ENCODE measurements at regions not wholly inside any gene's neighbourhood (a gene's known extent, or its start where the extent isn't known, plus 50 kb on each side); places are given as distances from the start of the nearest gene placed in this dataset.

DNA sequence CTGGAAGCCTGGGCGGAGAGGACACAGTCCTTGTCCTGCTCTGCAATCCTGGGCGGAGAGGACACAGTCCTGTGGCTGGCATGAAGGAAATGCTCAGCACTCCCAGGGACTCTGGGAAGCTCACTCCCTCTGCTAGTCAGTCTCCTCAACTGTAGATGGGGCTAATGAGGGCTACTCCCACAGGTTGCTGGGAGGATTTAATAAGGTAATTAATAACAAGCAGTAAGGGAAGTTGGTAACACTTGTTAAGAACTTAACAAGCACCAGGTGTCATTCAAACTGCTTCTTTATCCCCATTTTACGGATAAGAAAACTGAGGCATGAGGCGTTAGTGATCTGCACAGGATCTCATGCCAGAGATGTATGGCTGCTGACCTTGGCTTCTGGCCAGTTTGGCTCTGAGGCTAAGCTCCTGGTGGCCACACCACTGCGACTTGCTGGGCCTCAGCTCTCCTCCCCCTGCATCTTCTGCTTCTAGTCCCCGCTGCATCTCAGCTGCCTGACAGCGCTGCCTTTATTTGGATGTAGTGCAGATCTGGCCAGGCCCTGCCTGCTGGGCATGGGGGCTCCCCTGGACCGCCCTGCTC, 54.1 kb upstream of the BEGAIN start:
- H3K9me3 Mint-ChIP-seq = peaks cover 2% of the 10 kb centered on the region
- H3K4me1 Mint-ChIP-seq = peaks cover 11% of the 10 kb centered on the region
- Histone ChIP-seq H3K27me3 (ENCODE audit: control insufficient read depth, insufficient read depth, low read length, poor library complexity, severe bottlenecking) (no peaks in the 10 kb centered on the region), H3K4me1 (ENCODE audit: control insufficient read depth, insufficient read depth, low read length) (peaks cover 9% of the 10 kb centered on the region), H3K4me3 (ENCODE audit: low read length) (no peak overlapping the region), H3K27ac (ENCODE audit: low read depth, low read length) (no peak overlapping the region), H3K36me3 (ENCODE audit: control insufficient read depth, insufficient read depth, low read length) (no peaks in the 10 kb centered on the region), H3K9ac (ENCODE audit: extremely low read depth, low read length, poor library complexity, severe bottlenecking) (no peak overlapping the region), H3K9me3 (ENCODE audit: control insufficient read depth, low read length) (peaks cover 5% of the 10 kb centered on the region)
- TF ChIP-seq, protein P1, sequence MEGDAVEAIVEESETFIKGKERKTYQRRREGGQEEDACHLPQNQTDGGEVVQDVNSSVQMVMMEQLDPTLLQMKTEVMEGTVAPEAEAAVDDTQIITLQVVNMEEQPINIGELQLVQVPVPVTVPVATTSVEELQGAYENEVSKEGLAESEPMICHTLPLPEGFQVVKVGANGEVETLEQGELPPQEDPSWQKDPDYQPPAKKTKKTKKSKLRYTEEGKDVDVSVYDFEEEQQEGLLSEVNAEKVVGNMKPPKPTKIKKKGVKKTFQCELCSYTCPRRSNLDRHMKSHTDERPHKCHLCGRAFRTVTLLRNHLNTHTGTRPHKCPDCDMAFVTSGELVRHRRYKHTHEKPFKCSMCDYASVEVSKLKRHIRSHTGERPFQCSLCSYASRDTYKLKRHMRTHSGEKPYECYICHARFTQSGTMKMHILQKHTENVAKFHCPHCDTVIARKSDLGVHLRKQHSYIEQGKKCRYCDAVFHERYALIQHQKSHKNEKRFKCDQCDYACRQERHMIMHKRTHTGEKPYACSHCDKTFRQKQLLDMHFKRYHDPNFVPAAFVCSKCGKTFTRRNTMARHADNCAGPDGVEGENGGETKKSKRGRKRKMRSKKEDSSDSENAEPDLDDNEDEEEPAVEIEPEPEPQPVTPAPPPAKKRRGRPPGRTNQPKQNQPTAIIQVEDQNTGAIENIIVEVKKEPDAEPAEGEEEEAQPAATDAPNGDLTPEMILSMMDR (conservative IDR thresholded peaks at IDR 0.05) = peak; percentile 18
- DNase-seq = no peak
- WGBS, 2 experiments (ENCODE audit: insufficient coverage in 1 of 2, insufficient read length in 1 of 2) = 90 to 100% methylated on average over 3 to 8 of the region's 8 CpGs
- H3K27ac Mint-ChIP-seq = no peak overlapping the region
- H3K4me3 Mint-ChIP-seq = no peak overlapping the region
- H3K36me3 Mint-ChIP-seq (ENCODE audit: low read depth) = no peaks in the 10 kb centered on the region
- peaks cover 2% of the 10 kb centered on the region for H3K27me3 Mint-ChIP-seq (ENCODE audit: insufficient read depth)

- Mint-ChIP-seq H3K4me1 (peaks cover 9% of the 10 kb centered on the region), H3K27ac (no peak overlapping the region), H3K4me3 (no peak overlapping the region), H3K36me3 (ENCODE audit: low read depth) (no peaks in the 10 kb centered on the region), H3K9me3 (peaks cover 2% of the 10 kb centered on the region), H3K27me3 (ENCODE audit: insufficient read depth) (peaks cover 4% of the 10 kb centered on the region)
- 93% methylated on average over 7 to 8 of the region's 8 CpGs for WGBS, 2 experiments (ENCODE audit: insufficient coverage in 1 of 2, insufficient read length in 1 of 2)
- Histone ChIP-seq H3K27me3 (ENCODE audit: control insufficient read depth, insufficient read depth, low read length, poor library complexity, severe bottlenecking) (no peaks in the 10 kb centered on the region), H3K9me3 (ENCODE audit: control insufficient read depth, low read length) (peaks cover 11% of the 10 kb centered on the region), H3K27ac (ENCODE audit: low read depth, low read length) (no peak overlapping the region), H3K9ac (ENCODE audit: extremely low read depth, low read length, poor library complexity, severe bottlenecking) (no peak overlapping the region), H3K4me1 (ENCODE audit: control insufficient read depth, insufficient read depth, low read length) (peaks cover 9% of the 10 kb centered on the region), H3K4me3 (ENCODE audit: low read length) (no peak overlapping the region), H3K36me3 (ENCODE audit: control insufficient read depth, insufficient read depth, low read length) (no peaks in the 10 kb centered on the region)
- DNase-seq = no peak
- TF ChIP-seq, protein P1 (conservative IDR thresholded peaks at IDR 0.05) = no peak
These were observed 56.2 kb upstream of the BEGAIN start for GRCh38 chr14:100643426-100643825.

DNA sequence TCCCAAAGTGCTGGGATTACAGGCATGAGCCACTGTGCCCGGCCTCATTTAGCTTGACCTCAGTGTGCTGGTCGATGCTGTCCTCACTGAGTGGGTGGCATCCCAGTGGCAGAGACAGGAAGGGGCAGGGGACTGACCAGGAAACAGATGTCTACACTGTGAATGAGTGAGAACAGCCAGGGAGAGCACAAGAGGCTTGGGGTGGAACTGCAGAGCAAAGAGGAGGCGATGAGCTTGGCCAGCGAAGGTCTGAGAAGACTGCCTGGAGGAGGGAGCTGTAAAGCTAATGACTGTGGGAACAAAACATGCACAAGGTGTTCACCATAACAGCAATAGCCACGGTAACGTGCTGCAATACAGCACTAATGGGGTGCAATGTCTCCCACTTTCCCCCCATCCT, 57.2 kb upstream of the BEGAIN start:
- Histone ChIP-seq H3K36me3 (ENCODE audit: control insufficient read depth, insufficient read depth, low read length) (no peaks in the 10 kb centered on the region), H3K9me3 (ENCODE audit: control insufficient read depth, low read length) (peaks cover 11% of the 10 kb centered on the region), H3K4me3 (ENCODE audit: low read length) (no peak overlapping the region), H3K9ac (ENCODE audit: extremely low read depth, low read length, poor library complexity, severe bottlenecking) (no peak overlapping the region), H3K27ac (ENCODE audit: low read depth, low read length) (no peak overlapping the region), H3K27me3 (ENCODE audit: control insufficient read depth, insufficient read depth, low read length, poor library complexity, severe bottlenecking) (no peaks in the 10 kb centered on the region), H3K4me1 (ENCODE audit: control insufficient read depth, insufficient read depth, low read length) (peaks cover 9% of the 10 kb centered on the region)
- Mint-ChIP-seq H3K36me3 (ENCODE audit: low read depth) (no peaks in the 10 kb centered on the region), H3K27me3 (ENCODE audit: insufficient read depth) (peaks cover 4% of the 10 kb centered on the region), H3K27ac (no peak overlapping the region), H3K9me3 (peaks cover 2% of the 10 kb centered on the region), H3K4me1 (peaks cover 9% of the 10 kb centered on the region), H3K4me3 (no peak overlapping the region)
- 91 to 100% methylated on average over 4 to 6 of the region's 6 CpGs for WGBS, 2 experiments (ENCODE audit: insufficient coverage in 1 of 2, insufficient read length in 1 of 2)
- TF ChIP-seq, protein P1 (conservative IDR thresholded peaks at IDR 0.05) = no peak
- DNase-seq = no peak
